Peyer's patch (tissue), 4 donors: ENCODE measurements at regions not wholly inside any gene's neighbourhood (a gene's known extent, or its start where the extent isn't known, plus 50 kb on each side); places are given as distances from the start of the nearest gene placed in this dataset.

Source experiments
- POLR2A ChIP-seq, 2 donors: fragments of 450-650 bp; IDR thresholded peaks; one replicate each; pipeline ENCODE4 v1.5.1; 2017; ENCODE audit warnings: antibody characterized with exemption in 2 of 2, mild to moderate bottlenecking in 2 of 2, moderate library complexity in 2 of 2
- TF ChIP-seq, protein P1 (sequence below), 6 experiments: fragments of 450-650 bp in 4 of 6; fragments of 200-600 bp in 2 of 6; sonication (generic) in 1 of 6; IDR thresholded peaks; one replicate each; pipeline ENCODE4 v1.5.1; 2017 to 2019; ENCODE audit warnings: antibody characterized with exemption in 6 of 6, mild to moderate bottlenecking in 3 of 6, moderate library complexity in 1 of 6

DNA sequence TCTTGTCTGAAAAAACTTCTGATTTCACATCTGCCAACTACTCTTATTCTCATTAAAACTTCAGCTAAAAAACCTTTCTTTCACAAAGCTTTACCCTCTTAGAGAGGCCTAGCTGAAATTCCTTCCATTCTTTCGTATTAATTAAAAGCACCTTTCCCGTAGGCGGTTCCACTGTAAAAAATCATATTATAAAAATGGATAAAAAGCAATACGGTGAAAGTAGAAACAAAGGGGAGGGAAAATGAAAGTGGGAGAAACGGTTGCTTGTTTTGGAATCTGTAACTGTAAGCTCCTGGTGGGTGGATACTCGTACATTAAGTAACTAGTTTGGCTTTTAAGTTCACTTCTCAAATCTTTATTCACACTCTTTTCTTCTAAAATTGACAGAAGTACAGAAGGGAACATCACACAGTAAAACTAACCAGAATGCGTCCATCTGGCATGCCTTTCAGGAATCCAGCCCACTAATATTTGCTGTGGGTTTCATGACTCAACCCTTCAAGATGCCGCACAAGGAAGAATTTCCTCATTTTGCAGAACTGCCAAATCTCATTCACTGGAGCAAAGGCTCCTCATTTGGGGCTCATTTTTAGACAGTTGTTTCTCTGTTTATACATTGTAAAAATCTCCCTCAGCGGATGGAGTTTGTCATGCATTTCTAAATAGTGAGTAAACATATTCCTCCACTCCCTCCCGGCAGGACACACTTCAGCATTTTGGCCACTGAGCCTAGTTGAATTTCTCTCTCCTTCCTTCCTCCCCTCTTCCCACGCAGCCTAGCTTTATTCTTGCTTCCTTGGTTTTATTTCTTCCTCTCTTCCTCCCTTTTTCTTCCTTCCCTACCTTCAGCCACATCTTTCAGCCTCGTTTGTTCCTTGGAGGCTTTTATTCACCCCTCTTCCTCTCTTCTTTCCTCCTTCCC lies 419.5 kb upstream of the NAALADL2 start:
- TF ChIP-seq POLR2A (IDR thresholded peaks at IDR 0.05): no peak
- TF ChIP-seq, protein P1, sequence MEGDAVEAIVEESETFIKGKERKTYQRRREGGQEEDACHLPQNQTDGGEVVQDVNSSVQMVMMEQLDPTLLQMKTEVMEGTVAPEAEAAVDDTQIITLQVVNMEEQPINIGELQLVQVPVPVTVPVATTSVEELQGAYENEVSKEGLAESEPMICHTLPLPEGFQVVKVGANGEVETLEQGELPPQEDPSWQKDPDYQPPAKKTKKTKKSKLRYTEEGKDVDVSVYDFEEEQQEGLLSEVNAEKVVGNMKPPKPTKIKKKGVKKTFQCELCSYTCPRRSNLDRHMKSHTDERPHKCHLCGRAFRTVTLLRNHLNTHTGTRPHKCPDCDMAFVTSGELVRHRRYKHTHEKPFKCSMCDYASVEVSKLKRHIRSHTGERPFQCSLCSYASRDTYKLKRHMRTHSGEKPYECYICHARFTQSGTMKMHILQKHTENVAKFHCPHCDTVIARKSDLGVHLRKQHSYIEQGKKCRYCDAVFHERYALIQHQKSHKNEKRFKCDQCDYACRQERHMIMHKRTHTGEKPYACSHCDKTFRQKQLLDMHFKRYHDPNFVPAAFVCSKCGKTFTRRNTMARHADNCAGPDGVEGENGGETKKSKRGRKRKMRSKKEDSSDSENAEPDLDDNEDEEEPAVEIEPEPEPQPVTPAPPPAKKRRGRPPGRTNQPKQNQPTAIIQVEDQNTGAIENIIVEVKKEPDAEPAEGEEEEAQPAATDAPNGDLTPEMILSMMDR (IDR thresholded peaks at IDR 0.05): no peak
